Epithelial cell of esophagus (primary cell): ENCODE measurements at regions not wholly inside any gene's neighbourhood (a gene's known extent, or its start where the extent isn't known, plus 50 kb on each side); places are given as distances from the start of the nearest gene placed in this dataset.
A peak's percentile ranks its signal among the peaks of the same experiment; 100 is the strongest.
"Not testable (repeated sequence)": the region's sequence is repeated elsewhere in the genome, so short reads cannot be mapped to it uniquely, and the experiment has no call there.

ENCODE experiments used
- DNase-seq: peaks from one replicate; pipeline ENCODE4 v3.0.0; 2010; ENCODE audit warnings: low read depth
- H3K4me3 ChIP-seq: 2 replicates; pipeline ENCODE4 v1.5.1; 2011; ENCODE audit warnings: mild to moderate bottlenecking, low read length, control low read depth
- CTCF ChIP-seq: IDR thresholded peaks from 2 replicates; pipeline ENCODE4 v1.5.1; 2011; ENCODE audit warnings: low read depth, mild to moderate bottlenecking, low read length, control low read depth, inconsistent platforms; ENCODE audit not compliant: insufficient read depth; ENCODE audit errors: missing control alignments

- DNase-seq, result no peak
- no peak overlapping the region for H3K4me3 ChIP-seq
- TF ChIP-seq CTCF, result no peak
Measured at GRCh38 chr11:80284946-80285785, 844.3 kb upstream of the TENM4 start.

DNA sequence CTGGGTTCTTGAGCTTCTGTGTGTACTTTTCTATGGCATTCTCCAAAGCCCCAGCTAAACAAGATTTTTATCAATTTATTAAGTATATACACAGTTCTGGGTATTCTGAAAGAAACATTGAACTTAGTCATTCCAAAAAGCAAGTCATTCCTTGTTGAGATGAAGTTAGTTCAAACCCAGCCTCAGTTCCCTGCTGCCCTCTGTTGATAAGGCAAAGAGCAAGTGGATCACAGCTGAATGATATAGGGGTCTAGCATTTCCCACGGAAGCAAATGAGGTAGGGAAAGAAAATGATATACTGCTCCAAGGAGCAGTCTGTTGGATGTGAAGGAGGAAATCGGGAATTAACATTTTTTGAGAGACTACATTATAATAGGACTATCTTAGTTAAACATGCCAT is 841.8 kb upstream of the TENM4 start:
- DNase-seq, result no peak
- TF ChIP-seq CTCF, result no peak
- no peak overlapping the region for H3K4me3 ChIP-seq

DNA sequence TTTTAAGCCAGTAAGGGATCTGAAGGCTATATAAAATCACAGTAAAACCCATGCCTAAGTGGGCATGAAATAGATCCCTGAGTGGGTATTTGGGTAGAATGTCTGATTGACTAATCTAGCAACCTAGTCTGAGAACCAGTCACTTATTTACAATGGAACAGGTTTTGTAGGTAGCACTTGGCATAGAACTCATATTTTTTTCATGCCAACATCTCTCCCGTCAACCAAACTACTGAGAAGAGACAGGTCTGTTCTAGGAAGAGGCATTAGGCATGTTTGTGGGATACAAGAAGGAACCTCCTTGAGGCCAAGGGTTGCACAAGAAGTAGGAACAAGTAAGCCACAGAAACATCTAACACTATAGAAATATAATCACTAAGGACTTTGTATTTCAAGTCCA is 840.4 kb upstream of the TENM4 start:
- peak; percentile 77 for DNase-seq
- no peak for TF ChIP-seq CTCF
- H3K4me3 ChIP-seq, result no peak overlapping the region

- no peak for DNase-seq
- no peak overlapping the region for H3K4me3 ChIP-seq
- no peak for TF ChIP-seq CTCF
Measured at GRCh38 chr11:80280737-80281136, 839.9 kb upstream of the TENM4 start.

GRCh38 chr11:80261776-80262175 is 820.9 kb upstream of the TENM4 start:
- no peak for DNase-seq
- no peak for TF ChIP-seq CTCF
- H3K4me3 ChIP-seq, result no peak overlapping the region

- DNase-seq, H3K4me3 ChIP-seq: not testable (repeated sequence)
Measured at GRCh38 chr11:80257319-80258015, 816.6 kb upstream of the TENM4 start.

GRCh38 chr11:80255021-80255420 is 814.2 kb upstream of the TENM4 start:
- TF ChIP-seq CTCF, result no peak
- DNase-seq, result peak; percentile 61
- no peak overlapping the region for H3K4me3 ChIP-seq
